K562 (cell line): ENCODE measurements at regions not wholly inside any gene's neighbourhood (a gene's known extent, or its start where the extent isn't known, plus 50 kb on each side); places are given as distances from the start of the nearest gene placed in this dataset.

ENCODE experiments used
- ATAC-seq: fragments of 200-7000 bp; cut with Tn5 transposase; 3 replicates; pipeline ENCODE4 v1.9.1; 2020; ENCODE audit warnings: moderate library complexity
- BruUV-seq: library from RNA; stranded (reverse); fragments of 400-500 nt; replicated peaks from 2 replicates; lab custom pipeline; 2021; lab: Mats Ljungman, UMichigan
- CTCF ChIA-PET: fragments of 300-600 bp; formaldehyde crosslinking; extraction: SDS; loops from one replicate; lab custom pipeline; 2021; ENCODE audit warnings: low intra/inter-chr PET ratio; lab: Yijun Ruan, JAX
- POLR2A ChIA-PET: fragments of 300-600, 350-650 bp; sonication (Branson Sonifier 250); formaldehyde crosslinking; extraction: SDS; loops from one replicate; lab custom pipeline; 2021; ENCODE audit warnings: antibody characterized with exemption, inconsistent platforms; lab: Yijun Ruan, JAX
- DNase-seq, 4 experiments: peaks; one replicate each; pipeline versions ENCODE4 v3.0.0 to v3.0.0-alpha.2; 2011 to 2018; ENCODE audit warnings: low spot score in 3 of 4, mixed read lengths in 3 of 4; ENCODE audit errors: extremely low read depth in 1 of 4
- FAIRE-seq: peaks from 2 replicates; lab custom pipeline; 2011; peaks lifted over from hg19 to GRCh38; lab: Jason Lieb, UNC
- H2AFZ ChIP-seq: 2 replicates; pipeline ENCODE4 v1.6.0; 2011; ENCODE audit warnings: low read depth, low read length, control low read depth, inconsistent platforms
- H3K27ac ChIP-seq: fragments of 200-600 bp; 3 replicates; pipeline ENCODE4 v1.8.0; 2011; ENCODE audit warnings: low read depth, mild to moderate bottlenecking, control low read depth, inconsistent platforms, low read length, moderate library complexity, mixed read lengths; ENCODE audit errors: extremely low read depth
- H3K27me3 ChIP-seq, 2 experiments: fragments of 300-600 bp in 1 of 2; 2 replicates in 1 of 2; 3 replicates in 1 of 2; pipeline versions ENCODE4 v1.6.0 to v1.8.0; 2011; ENCODE audit warnings: inconsistent platforms in 2 of 2, low read length in 2 of 2, mild to moderate bottlenecking in 1 of 2, mixed read lengths in 1 of 2, moderate library complexity in 1 of 2; ENCODE audit not compliant: control insufficient read depth in 2 of 2, insufficient read depth in 2 of 2
- H3K36me3 ChIP-seq: fragments of 300-600 bp; 3 replicates; pipeline ENCODE4 v1.8.0; 2011; ENCODE audit warnings: mild to moderate bottlenecking, low read length, inconsistent platforms; ENCODE audit not compliant: control insufficient read depth, insufficient read depth
- H3K4me1 ChIP-seq, 2 experiments: fragments of 200-600 bp in 1 of 2; replicated peaks in 1 of 2; 2 replicates in 1 of 2; 3 replicates in 1 of 2; pipeline versions ENCODE4 v1.5.1 to v1.8.0; 2011; ENCODE audit warnings: inconsistent platforms in 2 of 2, low read length in 2 of 2, mild to moderate bottlenecking in 1 of 2, mixed read lengths in 1 of 2, moderate library complexity in 1 of 2; ENCODE audit not compliant: control insufficient read depth in 2 of 2, insufficient read depth in 2 of 2
- H3K4me2 ChIP-seq: 2 replicates; pipeline ENCODE4 v1.6.1; 2011; ENCODE audit warnings: low read length, control low read depth, inconsistent platforms, mixed read lengths; ENCODE audit not compliant: insufficient read depth
- H3K4me3 ChIP-seq: fragments of 200-600 bp; sonication (generic), shearing (Covaris generic); 2 replicates; pipeline ENCODE4 v1.5.1; 2016; ENCODE audit warnings: control low read depth, inconsistent platforms
- H3K79me2 ChIP-seq: fragments of 200-600 bp; 3 replicates; pipeline ENCODE4 v1.8.0; 2011; ENCODE audit warnings: low read length, inconsistent platforms; ENCODE audit not compliant: control insufficient read depth, insufficient read depth
- H3K9ac ChIP-seq, 2 experiments: 2 replicates each; pipeline versions ENCODE4 v1.6.0 to v1.6.1; 2011; ENCODE audit warnings: low read depth in 2 of 2, low read length in 2 of 2, control low read depth in 1 of 2, inconsistent platforms in 1 of 2, mild to moderate bottlenecking in 1 of 2, mixed read lengths in 1 of 2; ENCODE audit not compliant: insufficient read depth in 1 of 2
- H3K9me1 ChIP-seq: one replicate; pipeline ENCODE4 v1.6.0; 2011; ENCODE audit warnings: inconsistent platforms, mild to moderate bottlenecking, low read length, moderate library complexity; ENCODE audit not compliant: control insufficient read depth, insufficient read depth
- H3K9me3 ChIP-seq: replicated peaks from 2 replicates; pipeline ENCODE4 v1.5.1; 2011; ENCODE audit warnings: low read depth, low read length, inconsistent platforms; ENCODE audit not compliant: control insufficient read depth, insufficient read depth
- H4K20me1 ChIP-seq: replicated peaks from 2 replicates; pipeline ENCODE4 v1.6.1; 2011; ENCODE audit warnings: low read length, inconsistent platforms, mixed read lengths; ENCODE audit not compliant: control insufficient read depth, insufficient read depth
- BRF1 ChIP-seq: IDR thresholded peaks from 3 replicates; pipeline ENCODE4 v1.6.1; 2011; ENCODE audit warnings: borderline replicate concordance, mild to moderate bottlenecking; ENCODE audit not compliant: insufficient read length; ENCODE audit errors: extremely low read depth
- CHD1 ChIP-seq: fragments of 200-600 bp; sonication (generic); IDR thresholded peaks from one replicate; pipeline ENCODE4 v1.6.1; 2012; ENCODE audit warnings: mild to moderate bottlenecking, moderate library complexity, low read length, inconsistent platforms
- CREM ChIP-seq: IDR thresholded peaks from 2 replicates; pipeline ENCODE4 v1.6.1; 2014; ENCODE audit warnings: antibody characterized with exemption, low read depth
- E2F5 ChIP-seq: sonication (generic); formaldehyde crosslinking; IDR thresholded peaks from 2 replicates; pipeline ENCODE4 v1.8.0; 2022; ENCODE audit warnings: mild to moderate bottlenecking, missing genetic modification reagents
- ELK3 ChIP-seq: fragments of 450-650 bp; formaldehyde crosslinking; IDR thresholded peaks from 2 replicates; pipeline ENCODE4 v1.4.0; 2020; ENCODE audit warnings: mild to moderate bottlenecking
- FOXP4 ChIP-seq: sonication (generic); formaldehyde crosslinking; IDR thresholded peaks from 2 replicates; pipeline ENCODE4 v1.8.0; 2022; ENCODE audit warnings: mild to moderate bottlenecking, missing genetic modification reagents, borderline replicate concordance
- ID3 ChIP-seq, 2 experiments: fragments of 250-450 bp in 1 of 2; fragments of 450-650 bp in 1 of 2; sonication (Bioruptor Pico) in 1 of 2; IDR thresholded peaks; 2 replicates each; pipeline versions ENCODE4 v1.6.1 to v1.8.0; 2016 to 2021; ENCODE audit warnings: mild to moderate bottlenecking in 2 of 2, moderate library complexity in 2 of 2, missing compliant biosample characterization in 1 of 2, missing genetic modification characterization in 1 of 2
- MTA1 ChIP-seq: fragments of 450-650 bp; IDR thresholded peaks from 2 replicates; pipeline ENCODE4 v1.6.1; 2017; ENCODE audit warnings: borderline replicate concordance
- NFE2 ChIP-seq: IDR thresholded peaks from 2 replicates; pipeline ENCODE4 v1.6.1; 2014; ENCODE audit warnings: antibody characterized with exemption, low read depth
- PHTF2 ChIP-seq: fragments of 250-450 bp; sonication (Bioruptor Pico); IDR thresholded peaks from 2 replicates; pipeline ENCODE4 v1.5.0; 2021; ENCODE audit warnings: mild to moderate bottlenecking
- SIX5 ChIP-seq, 2 experiments: IDR thresholded peaks; 2 replicates each; pipeline ENCODE4 v1.6.1; 2011; ENCODE audit warnings: low read length in 2 of 2, borderline replicate concordance in 1 of 2, low read depth in 1 of 2, mild to moderate bottlenecking in 1 of 2, moderate library complexity in 1 of 2; ENCODE audit not compliant: insufficient read depth in 1 of 2
- ZBTB2 ChIP-seq: fragments of 450-650 bp; IDR thresholded peaks from 2 replicates; pipeline ENCODE4 v1.6.1; 2016; ENCODE audit warnings: antibody characterized with exemption
- WGBS: fragments of 100-300 bp; shearing (Covaris generic); methylation state at CpG from one replicate; pipeline ENCODE4 v1.1.6; 2016; ENCODE audit warnings: low coverage, mixed read lengths; ENCODE audit not compliant: insufficient coverage; ENCODE audit errors: missing lambda C conversion rate; 5-methylcytosine and 5-hydroxymethylcytosine counted together
- in situ Hi-C: fragments of 300-500 bp; cut with MboI; formaldehyde crosslinking; loops from 4 replicates; pipeline ENCODE4 v1.15.0; 2018; ENCODE audit warnings: inconsistent platforms, mixed read lengths
- intact Hi-C: fragments of 100-400 bp; cut with micrococcal nuclease; formaldehyde crosslinking; loops from 2 replicates; pipeline ENCODE4 v1.14.2; 2022

- no peak for TF ChIP-seq MTA1
- no peak for TF ChIP-seq E2F5 (CRISPR knock-in tag)
- TF ChIP-seq PHTF2 (CRISPR knock-in tag) = no peak
- TF ChIP-seq NFE2 = no peak
- no peak for TF ChIP-seq ELK3
Observed at GRCh38 chr2:150557020-150557600, 69.6 kb upstream of the RND3 start (continued).

GRCh38 chr2:150555611-150556356, 68.3 kb upstream of the RND3 start:
- FAIRE-seq = no peak
- no TSS peak for BruUV-seq
- intact Hi-C loops = no loop called here
- Histone ChIP-seq H3K4me2 (no peak overlapping the region), H3K4me1 (no peaks in the 10 kb centered on the region), H3K9me1 (no peaks in the 10 kb centered on the region), H2AFZ (no peak overlapping the region), H3K79me2 (no peaks in the 10 kb centered on the region), H4K20me1 (no peaks in the 10 kb centered on the region), H3K27ac (no peak overlapping the region), H3K9ac (no peak overlapping the region), H3K36me3 (no peaks in the 10 kb centered on the region), H3K9me3 (no peaks in the 10 kb centered on the region), H3K27me3 (no peaks in the 10 kb centered on the region), H3K4me3 (no peak overlapping the region)
- ChIA-PET POLR2A (interaction anchor here (0.6 kb wide), 1 partner anchor 528 kb away, joined by 3 read pairs; no protein-coding TSS in a partner anchor), CTCF (no interaction called here)
- ATAC-seq = no peak
- DNase-seq = no peak
- 0% methylated on average over 4 of the region's 4 CpGs for WGBS
- in situ Hi-C loops = no loop called here
- TF ChIP-seq FOXP4 (CRISPR knock-in tag) (no peak), ID3 (CRISPR knock-in tag; IDR thresholded peaks at IDR 0.05) (no peak), ID3 (tag; IDR thresholded peaks at IDR 0.05) (no peak), CREM (no peak), ZBTB2 (no peak), BRF1 (no peak), CHD1 (no peak), SIX5 (IDR thresholded peaks at IDR 0.05; ENCODE audit: borderline replicate concordance in 1 of 2, insufficient read depth in 1 of 2, low read depth in 1 of 2, low read length in 2 of 2) (no peak)
